Calu3 (cell line): ENCODE measurements at regions not wholly inside any gene's neighbourhood (a gene's known extent, or its start where the extent isn't known, plus 50 kb on each side); places are given as distances from the start of the nearest gene placed in this dataset.
A peak's percentile ranks its signal among the peaks of the same experiment; 100 is the strongest.
"Not testable (repeated sequence)": the region's sequence is repeated elsewhere in the genome, so short reads cannot be mapped to it uniquely, and the experiment has no call there.

Source experiments
- BruUV-seq: library from RNA; stranded (reverse); fragments of 400-500 nt; replicated peaks from 2 replicates; lab custom pipeline; 2021; lab: Mats Ljungman, UMichigan
- CTCF ChIA-PET: fragments of 300-600 bp; sonication (Branson Sonifier 250); formaldehyde crosslinking; loops from one replicate; lab custom pipeline; 2022; ENCODE audit warnings: antibody characterized with exemption; lab: Charles Lee
- DNase-seq: peaks from one replicate; pipeline ENCODE4 v3.0.0; 2022
- H3K27ac Mint-ChIP-seq: one replicate; pipeline ENCODE4 v1.8.0; 2022; ENCODE audit warnings: mixed read lengths; ENCODE audit not compliant: unreplicated experiment
- H3K27me3 Mint-ChIP-seq: one replicate; pipeline ENCODE4 v1.8.0; 2022; ENCODE audit warnings: mixed read lengths; ENCODE audit not compliant: unreplicated experiment
- H3K36me3 Mint-ChIP-seq: one replicate; pipeline ENCODE4 v1.8.0; 2022; ENCODE audit warnings: mild to moderate bottlenecking, moderate library complexity, mixed read lengths; ENCODE audit not compliant: insufficient read depth, unreplicated experiment
- H3K4me1 Mint-ChIP-seq: one replicate; pipeline ENCODE4 v1.8.0; 2022; ENCODE audit warnings: mild to moderate bottlenecking, low read depth, mixed read lengths; ENCODE audit not compliant: unreplicated experiment
- H3K4me3 Mint-ChIP-seq: one replicate; pipeline ENCODE4 v1.8.0; 2022; ENCODE audit warnings: mild to moderate bottlenecking, low read depth, moderate library complexity, mixed read lengths; ENCODE audit not compliant: unreplicated experiment
- H3K9me3 Mint-ChIP-seq: one replicate; pipeline ENCODE4 v1.8.0; 2022; ENCODE audit warnings: low read depth, mixed read lengths; ENCODE audit not compliant: unreplicated experiment
- CTCF ChIP-seq: fragments of 200-600 bp; IDR thresholded peaks from one replicate; pipeline ENCODE4 v1.8.0; 2022; ENCODE audit warnings: antibody characterized with exemption; ENCODE audit not compliant: unreplicated experiment
- intact Hi-C: fragments of 100-400 bp; cut with micrococcal nuclease; formaldehyde crosslinking; loops from one replicate; pipeline ENCODE4 v1.10.0; 2022; ENCODE audit not compliant: unreplicated experiment

- CTCF ChIA-PET = interaction anchor here (0.6 to 0.7 kb wide), 2 partner anchors 66 to 101 kb away, joined by 3 to 4 read pairs; no protein-coding TSS in a partner anchor
- DNase-seq = peak; percentile 19
- Mint-ChIP-seq H3K27ac (no peak overlapping the region), H3K4me1 (peaks cover 8% of the 10 kb centered on the region), H3K4me3 (no peak overlapping the region), H3K9me3 (peaks cover 4% of the 10 kb centered on the region), H3K36me3 (no peaks in the 10 kb centered on the region), H3K27me3 (no peaks in the 10 kb centered on the region)
- intact Hi-C loops = loop anchor here (10.0 kb wide), 1 partner anchor 104 kb away; no protein-coding TSS in a partner anchor
- no peak for TF ChIP-seq CTCF
- BruUV-seq = no TSS peak
Observed at GRCh38 chr6:139698526-139699176, 324.2 kb upstream of the CITED2 start.

- H3K9me3 Mint-ChIP-seq, H3K4me1 Mint-ChIP-seq, H3K36me3 Mint-ChIP-seq, BruUV-seq, CTCF ChIA-PET, H3K4me3 Mint-ChIP-seq, H3K27ac Mint-ChIP-seq, H3K27me3 Mint-ChIP-seq, DNase-seq: not testable (repeated sequence)
- intact Hi-C loops = loop anchor here (10.0 kb wide), 1 partner anchor 103 kb away; no protein-coding TSS in a partner anchor
Observed at GRCh38 chr6:139697856-139698255, 323.4 kb upstream of the CITED2 start.

GRCh38 chr6:139696991-139697390 is 322.5 kb upstream of the CITED2 start:
- H3K4me3 Mint-ChIP-seq, H3K36me3 Mint-ChIP-seq, DNase-seq, BruUV-seq, CTCF ChIA-PET, H3K27ac Mint-ChIP-seq, H3K27me3 Mint-ChIP-seq, H3K9me3 Mint-ChIP-seq, H3K4me1 Mint-ChIP-seq: not testable (repeated sequence)
- intact Hi-C loops = loop anchor here (10.0 kb wide), 1 partner anchor 102 kb away; no protein-coding TSS in a partner anchor

- no peaks in the 10 kb centered on the region for H3K9me3 Mint-ChIP-seq
- BruUV-seq = no TSS peak
- peaks cover 8% of the 10 kb centered on the region for H3K4me1 Mint-ChIP-seq
- H3K36me3 Mint-ChIP-seq = no peaks in the 10 kb centered on the region
- no peak overlapping the region for H3K4me3 Mint-ChIP-seq
- no peaks in the 10 kb centered on the region for H3K27me3 Mint-ChIP-seq
- TF ChIP-seq CTCF = no peak
- intact Hi-C loops = loop anchor here (10.0 kb wide), 1 partner anchor 101 kb away; no protein-coding TSS in a partner anchor
- no peak overlapping the region for H3K27ac Mint-ChIP-seq
- CTCF ChIA-PET = no interaction called here
- DNase-seq = no peak
Observed at GRCh38 chr6:139695361-139695760, 320.9 kb upstream of the CITED2 start.

GRCh38 chr6:139693735-139694134 is 319.3 kb upstream of the CITED2 start:
- no peak for TF ChIP-seq CTCF
- Mint-ChIP-seq H3K36me3 (no peaks in the 10 kb centered on the region), H3K27ac (no peak overlapping the region), H3K27me3 (no peaks in the 10 kb centered on the region), H3K4me3 (no peak overlapping the region), H3K4me1 (peaks cover 5% of the 10 kb centered on the region), H3K9me3 (no peaks in the 10 kb centered on the region)
- CTCF ChIA-PET = no interaction called here
- BruUV-seq = no TSS peak
- intact Hi-C loops = loop anchor here (10.0 kb wide), 1 partner anchor 99 kb away; no protein-coding TSS in a partner anchor
- no peak for DNase-seq
